ENCODE measurements at regions not wholly inside any gene's neighbourhood (a gene's known extent, or its start where the extent isn't known, plus 50 kb on each side); places are given as distances from the start of the nearest gene placed in this dataset.

DNA sequence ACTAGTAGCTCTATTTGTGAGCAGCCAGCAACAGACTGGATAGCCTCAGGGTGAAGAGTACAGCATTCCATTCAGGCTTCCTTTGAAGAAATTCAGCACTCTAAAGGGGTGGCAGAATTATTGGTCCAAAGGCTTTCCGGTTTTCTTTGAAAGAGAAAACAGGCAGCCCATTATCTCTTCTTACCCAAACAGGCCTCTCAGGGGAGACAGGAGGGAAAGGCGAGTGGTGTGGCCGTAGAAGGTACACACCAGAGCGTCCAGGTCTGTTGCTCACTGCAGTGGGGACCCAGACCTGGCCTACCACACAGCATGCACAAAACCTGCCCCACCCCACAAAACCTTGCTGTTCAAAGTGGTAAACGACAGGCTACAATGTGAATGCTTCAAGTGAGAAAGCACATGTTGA is 83.3 kb downstream of the ZNF608 start:
- DNase-seq: no peak

- DNase-seq: no peak
Measured at GRCh38 chr5:124662181-124662781, 84.2 kb downstream of the ZNF608 start.

- no peak for DNase-seq
Measured at GRCh38 chr5:124661317-124662141, 84.9 kb downstream of the ZNF608 start.

DNA sequence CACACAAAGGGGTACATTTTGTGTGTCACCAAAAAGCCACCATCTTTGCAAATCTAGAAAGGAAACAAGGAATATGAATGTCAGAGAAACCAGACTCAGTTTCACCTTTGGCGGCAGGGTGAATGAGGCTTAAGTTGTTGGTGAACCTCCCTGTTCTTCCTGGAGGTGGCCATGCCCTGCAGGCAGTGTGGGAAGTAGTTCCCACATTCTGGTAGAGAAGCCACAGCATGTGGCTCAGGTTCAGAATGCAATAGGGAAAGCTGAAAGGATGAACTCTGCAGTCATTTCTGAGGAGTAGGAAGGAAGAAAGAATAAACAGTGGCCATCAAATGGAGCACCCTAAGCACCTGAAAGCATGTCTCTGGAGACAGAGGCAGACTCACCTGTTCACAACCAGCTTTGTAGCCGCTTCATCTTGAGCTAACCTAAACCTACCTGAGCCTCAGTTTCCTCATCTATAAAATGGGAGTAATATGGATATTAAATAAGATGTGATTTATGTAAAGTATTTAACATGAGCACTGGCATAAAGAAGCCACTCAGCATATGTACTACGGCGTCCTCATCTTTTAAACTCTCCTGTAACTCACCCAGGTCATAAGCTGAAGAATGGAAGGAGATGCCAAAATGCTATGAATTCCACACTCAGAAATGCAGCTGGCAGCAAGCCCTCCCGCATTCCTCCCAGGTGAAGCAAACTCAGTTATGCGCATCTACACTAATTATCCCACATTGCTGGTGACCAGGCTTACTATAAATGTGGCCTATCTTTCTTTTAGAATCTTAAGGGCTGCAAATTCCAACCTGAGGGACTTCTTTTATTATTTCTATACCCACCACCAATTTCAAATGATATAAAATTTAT is 86.0 kb downstream of the ZNF608 start:
- DNase-seq: no peak

DNA sequence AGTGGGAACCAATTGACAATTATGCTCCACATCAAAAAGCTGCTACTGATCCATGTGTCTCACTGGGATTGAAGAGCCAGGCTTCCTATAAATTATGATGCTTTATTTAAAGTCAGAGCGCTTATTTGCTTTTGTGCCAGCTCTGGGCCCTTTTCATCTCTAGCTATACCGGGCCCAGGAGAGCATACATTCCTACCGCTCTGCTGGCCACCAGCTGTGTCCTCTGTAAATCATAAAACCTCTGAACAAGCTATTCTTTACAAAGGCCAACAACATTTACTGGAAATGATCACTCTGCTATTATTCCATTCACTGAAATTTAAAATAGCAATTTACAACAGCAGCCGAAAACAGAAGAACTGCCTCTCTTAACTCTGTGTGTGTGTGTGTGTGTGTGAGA is 86.6 kb downstream of the ZNF608 start:
- no peak for DNase-seq

DNA sequence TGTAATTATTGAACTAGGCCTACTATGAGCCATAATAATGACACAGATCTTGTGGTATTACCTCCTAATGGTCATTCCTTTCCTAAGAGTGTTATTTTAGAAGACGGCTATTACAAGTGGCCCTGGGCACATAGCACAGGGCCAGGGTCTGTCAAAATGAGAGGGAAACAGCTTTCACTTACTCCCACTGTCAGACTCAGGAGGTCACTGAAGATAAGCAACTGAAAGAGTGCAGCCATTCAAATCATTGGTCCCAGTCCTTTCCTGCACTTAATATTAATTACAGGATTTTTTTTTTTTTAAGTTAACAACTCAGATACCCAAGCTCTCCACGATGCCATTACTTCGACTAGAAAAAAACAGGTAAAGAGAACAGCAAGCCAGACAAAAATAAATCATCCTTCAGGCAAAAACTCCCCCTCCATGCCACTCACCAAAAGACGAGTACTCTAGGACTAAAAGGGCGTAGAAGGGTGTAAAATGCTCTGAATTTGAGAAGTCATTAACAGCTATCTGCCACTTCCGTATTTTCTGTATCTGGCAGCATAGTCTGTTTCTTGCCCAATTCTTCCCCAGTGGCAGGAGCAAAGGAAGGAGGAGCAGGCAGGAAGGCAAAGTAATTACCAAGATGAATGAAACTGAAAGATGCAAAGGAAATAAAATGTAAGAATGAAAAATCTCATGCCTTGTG is 87.4 kb downstream of the ZNF608 start:
- DNase-seq: no peak

DNA sequence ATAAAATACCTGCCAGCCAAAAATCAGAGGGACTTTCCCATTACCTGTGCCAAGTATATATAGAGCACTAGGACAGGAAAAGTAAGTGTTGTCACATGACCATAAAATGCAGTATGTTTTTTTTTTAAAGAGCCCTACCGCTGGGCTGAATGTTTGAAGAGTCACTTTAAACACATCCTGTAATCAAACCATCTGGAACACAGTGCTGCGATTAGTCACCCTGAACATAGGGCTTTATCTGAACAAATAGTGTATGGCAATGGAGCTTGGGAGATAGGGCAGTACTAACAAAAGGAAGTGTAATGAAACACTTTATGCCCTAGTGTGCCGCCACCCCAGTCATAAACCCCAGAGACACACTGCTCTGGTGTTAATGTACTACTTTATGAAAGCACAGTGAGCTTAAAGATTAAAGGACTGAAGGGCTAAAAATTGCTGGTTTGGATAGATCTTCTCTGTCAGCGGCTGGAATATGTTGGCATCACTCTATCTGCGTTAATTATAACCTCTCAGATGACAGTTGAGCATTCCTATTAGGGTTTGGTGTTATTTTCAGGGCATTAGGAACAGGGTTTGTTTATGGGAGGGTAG is 90.4 kb downstream of the ZNF608 start:
- DNase-seq: no peak

DNA sequence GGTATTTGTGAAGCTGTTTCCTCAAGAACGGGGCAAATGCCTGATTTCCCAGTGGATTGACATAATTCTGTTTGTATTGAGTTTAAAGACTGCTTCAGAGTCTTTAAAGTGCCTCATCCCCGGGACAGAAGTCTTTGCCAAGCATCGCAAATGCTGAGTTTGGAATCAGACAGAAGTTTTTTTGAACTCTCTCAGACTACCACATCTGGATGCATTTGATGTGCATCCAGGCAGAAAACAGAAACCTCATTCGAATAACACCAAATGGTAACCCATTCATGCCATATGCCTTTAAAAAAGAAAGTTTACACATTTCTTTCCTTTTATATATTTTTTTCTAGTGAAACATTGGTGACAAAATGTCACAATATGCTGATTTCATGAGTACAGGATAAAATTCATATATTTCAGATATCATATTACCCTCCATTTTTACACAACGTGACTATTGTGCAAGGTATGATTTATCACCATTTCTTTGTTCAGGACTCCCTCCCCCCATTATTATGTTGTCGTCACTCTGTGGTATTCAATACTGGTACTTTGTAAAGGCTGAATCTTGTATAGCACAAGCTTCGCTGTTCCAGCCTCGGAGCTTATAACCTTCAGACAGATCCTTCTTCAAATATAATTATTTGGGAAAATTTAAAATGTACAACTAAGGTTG is 91.1 kb downstream of the ZNF608 start:
- no peak for DNase-seq

DNA sequence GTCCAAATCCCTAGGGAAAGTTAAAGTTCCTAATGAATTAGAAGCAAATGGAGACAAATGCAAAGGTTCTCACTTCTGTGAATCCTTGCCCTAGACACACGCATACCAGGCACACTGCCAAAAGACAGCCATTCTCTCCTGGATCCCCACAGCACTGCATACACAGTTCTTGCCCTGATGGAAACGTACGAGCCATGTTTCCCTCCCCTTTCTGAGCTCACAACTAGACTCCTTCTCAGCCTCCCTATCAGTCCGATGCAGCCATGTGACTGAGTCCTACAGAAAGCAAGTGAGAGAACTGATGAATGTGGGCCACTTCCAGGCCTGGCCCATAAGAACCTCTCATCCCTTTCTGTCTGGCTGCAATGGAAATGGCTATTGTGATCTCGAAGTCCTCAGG is 92.0 kb downstream of the ZNF608 start:
- DNase-seq: no peak

DNA sequence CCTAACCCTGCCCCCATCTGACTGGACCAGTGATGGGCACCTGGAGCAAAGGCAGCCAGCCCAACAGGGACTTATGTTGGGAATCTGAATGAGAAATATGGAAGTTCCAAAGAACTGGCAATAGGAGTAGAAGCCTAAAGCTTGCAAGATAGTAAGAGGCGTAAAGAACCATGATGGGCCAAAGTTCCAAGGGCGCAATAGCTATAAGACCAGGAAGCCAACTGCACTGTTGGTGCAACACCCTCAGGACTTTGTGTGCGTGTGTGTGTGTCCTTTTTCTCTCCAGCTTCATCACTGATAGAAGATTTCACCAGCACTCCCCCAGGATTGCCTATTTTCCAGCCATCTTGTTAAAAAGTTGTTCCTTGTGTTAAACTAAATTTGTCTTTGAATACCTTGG is 92.8 kb downstream of the ZNF608 start:
- DNase-seq: no peak

DNA sequence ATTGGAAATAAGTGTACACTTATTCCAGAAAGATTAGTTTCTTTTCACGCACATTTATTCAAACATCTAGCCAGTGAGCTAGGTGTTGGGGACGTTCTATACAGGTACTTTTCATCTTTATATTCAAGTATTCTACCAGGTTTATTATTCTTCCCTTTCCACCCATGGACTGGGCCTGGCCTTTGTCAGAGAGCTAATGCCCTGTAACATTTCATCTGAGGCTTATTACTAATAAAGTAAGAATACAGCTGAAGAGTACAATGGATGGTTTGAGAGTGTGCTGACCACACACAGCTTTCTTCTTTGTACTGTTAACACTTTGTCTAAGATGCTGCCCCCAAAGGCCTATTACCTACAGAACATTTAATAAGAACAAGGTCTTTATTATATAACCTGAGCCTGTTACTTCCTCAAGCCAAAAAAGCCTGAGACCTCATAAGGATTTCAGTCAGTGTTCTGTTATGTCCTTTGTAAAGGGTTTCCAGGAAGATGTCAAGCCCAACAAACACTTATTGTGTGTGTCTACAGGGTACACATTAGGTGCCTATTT is 93.5 kb downstream of the ZNF608 start:
- no peak for DNase-seq

GRCh38 chr5:124652514-124652819 is 94.0 kb downstream of the ZNF608 start:
- DNase-seq: no peak

GRCh38 chr5:124651663-124652513 is 94.6 kb downstream of the ZNF608 start:
- DNase-seq: no peak

GRCh38 chr5:124650951-124651662 is 95.3 kb downstream of the ZNF608 start:
- DNase-seq: no peak

GRCh38 chr5:124650147-124650561 is 96.3 kb downstream of the ZNF608 start:
- DNase-seq: no peak

GRCh38 chr5:124649491-124650146 is 96.8 kb downstream of the ZNF608 start:
- DNase-seq: peak; percentile 61

DNA sequence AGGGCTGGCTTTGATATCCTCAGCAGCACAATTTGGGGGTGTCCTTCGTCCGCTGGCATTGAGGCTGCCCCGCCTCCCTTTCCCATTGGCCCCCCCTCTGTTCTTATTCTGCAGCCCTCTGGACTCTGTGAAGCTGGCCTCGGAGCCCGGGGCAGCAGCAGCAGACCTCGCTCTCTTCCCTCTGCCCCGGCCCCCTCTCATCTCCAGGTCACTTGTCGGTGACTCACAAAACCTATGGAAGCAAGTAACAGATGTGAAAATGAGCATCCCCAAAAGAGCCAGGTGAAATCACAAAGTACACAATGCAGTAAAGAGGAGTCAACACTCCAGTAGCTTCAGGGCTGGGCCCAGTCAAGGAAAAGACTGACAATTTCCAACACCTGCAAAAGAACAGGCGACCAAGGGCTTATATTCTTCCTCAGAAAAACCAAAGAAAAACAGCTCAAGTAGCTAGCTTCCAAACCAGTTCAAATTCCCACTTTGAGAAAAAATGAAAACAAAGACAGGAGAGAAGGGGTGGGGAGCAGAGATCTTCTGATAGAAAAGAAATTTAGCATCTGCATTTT is 97.5 kb downstream of the ZNF608 start:
- no peak for DNase-seq

- DNase-seq: no peak
Measured at GRCh38 chr5:124647352-124647751, 99.1 kb downstream of the ZNF608 start.

GRCh38 chr5:124645396-124645795 is 101.0 kb downstream of the ZNF608 start:
- no peak for DNase-seq

Measured in activated gamma-delta T cell treated with Interleukin-2 at 50 U/mL for 16 hours (primary cell).